ENCODE measurements at regions not wholly inside any gene's neighbourhood (a gene's known extent, or its start where the extent isn't known, plus 50 kb on each side); places are given as distances from the start of the nearest gene placed in this dataset.
"Not testable (repeated sequence)": the region's sequence is repeated elsewhere in the genome, so short reads cannot be mapped to it uniquely, and the experiment has no call there.

- DNase-seq (ENCODE audit: low spot score): no peak
These were observed 103.7 kb downstream of the SLC17A6 start for GRCh38 chr11:22441831-22442230.

GRCh38 chr11:22435582-22435981 lies 97.4 kb downstream of the SLC17A6 start:
- DNase-seq (ENCODE audit: low spot score): not testable (repeated sequence)

- DNase-seq (ENCODE audit: low spot score): no peak
These were observed 95.3 kb downstream of the SLC17A6 start for GRCh38 chr11:22433517-22433916.

GRCh38 chr11:22433094-22433455 lies 94.9 kb downstream of the SLC17A6 start:
- DNase-seq (ENCODE audit: low spot score): no peak

GRCh38 chr11:22432291-22433093 lies 94.3 kb downstream of the SLC17A6 start:
- no peak for DNase-seq (ENCODE audit: low spot score)

- DNase-seq (ENCODE audit: low spot score): no peak
These were observed 92.9 kb downstream of the SLC17A6 start for GRCh38 chr11:22431106-22431505.

GRCh38 chr11:22430639-22431038 lies 92.5 kb downstream of the SLC17A6 start:
- DNase-seq (ENCODE audit: low spot score): no peak

- DNase-seq (ENCODE audit: low spot score): no peak
These were observed 92.0 kb downstream of the SLC17A6 start for GRCh38 chr11:22430141-22430541.
